Caco-2 (cell line): ENCODE measurements at regions not wholly inside any gene's neighbourhood (a gene's known extent, or its start where the extent isn't known, plus 50 kb on each side); places are given as distances from the start of the nearest gene placed in this dataset.

Experiments
- BruUV-seq: library from RNA; stranded (reverse); fragments of 400-500 nt; replicated peaks from 2 replicates; lab custom pipeline; 2021; lab: Mats Ljungman, UMichigan
- CTCF ChIA-PET: fragments of 300-600 bp; sonication (Branson Sonifier 250); formaldehyde crosslinking; loops from one replicate; lab custom pipeline; 2022; ENCODE audit warnings: antibody characterized with exemption; lab: Charles Lee
- POLR2A ChIA-PET: fragments of 300-600 bp; sonication (Branson Sonifier 250); formaldehyde crosslinking; loops from one replicate; lab custom pipeline; 2022; ENCODE audit warnings: antibody characterized with exemption; lab: Charles Lee
- DNase-seq, 2 experiments: peaks; one replicate each; pipeline versions ENCODE4 v3.0.0 to v3.0.0-alpha.2; 2020 to 2022
- H3K27me3 ChIP-seq: replicated peaks from 2 replicates; pipeline ENCODE4 v1.6.0; 2011; ENCODE audit warnings: low read length; ENCODE audit not compliant: control insufficient read depth, insufficient read depth
- H3K36me3 ChIP-seq: 2 replicates; pipeline ENCODE4 v1.5.1; 2011; ENCODE audit warnings: low read length; ENCODE audit not compliant: control insufficient read depth, insufficient read depth
- H3K4me1 ChIP-seq: fragments of 250-450 bp; sonication (Bioruptor Pico); 2 replicates; pipeline ENCODE4 v1.5.1; 2020; ENCODE audit warnings: mild to moderate bottlenecking
- H3K4me3 ChIP-seq: 2 replicates; pipeline ENCODE4 v1.5.1; 2011; ENCODE audit warnings: low read depth, mild to moderate bottlenecking, control low read depth, low read length
- H3K9me3 ChIP-seq: fragments of 250-450 bp; sonication (Bioruptor Pico); 2 replicates; pipeline ENCODE4 v1.5.1; 2020; ENCODE audit warnings: mild to moderate bottlenecking, moderate library complexity
- H3K27ac Mint-ChIP-seq: one replicate; pipeline ENCODE4 v1.8.0; 2022; ENCODE audit warnings: mixed read lengths; ENCODE audit not compliant: unreplicated experiment
- H3K27me3 Mint-ChIP-seq: one replicate; pipeline ENCODE4 v1.8.0; 2022; ENCODE audit warnings: mixed read lengths; ENCODE audit not compliant: insufficient read depth, unreplicated experiment
- H3K36me3 Mint-ChIP-seq: one replicate; pipeline ENCODE4 v1.8.0; 2022; ENCODE audit warnings: mild to moderate bottlenecking, mixed read lengths; ENCODE audit not compliant: insufficient read depth, unreplicated experiment
- H3K4me1 Mint-ChIP-seq: one replicate; pipeline ENCODE4 v1.8.0; 2022; ENCODE audit warnings: low read depth, mixed read lengths; ENCODE audit not compliant: unreplicated experiment
- H3K4me3 Mint-ChIP-seq: one replicate; pipeline ENCODE4 v1.8.0; 2022; ENCODE audit warnings: mild to moderate bottlenecking, moderate library complexity, mixed read lengths; ENCODE audit not compliant: unreplicated experiment
- H3K9me3 Mint-ChIP-seq: one replicate; pipeline ENCODE4 v1.8.0; 2022; ENCODE audit warnings: mixed read lengths; ENCODE audit not compliant: unreplicated experiment
- CTCF ChIP-seq, 2 experiments: fragments of 200-600 bp in 1 of 2; IDR thresholded peaks; 1 replicate in 1 of 2; 2 replicates in 1 of 2; pipeline versions ENCODE4 v1.5.1 to v1.8.0; 2011 to 2022; ENCODE audit warnings: antibody characterized with exemption in 1 of 2, control low read depth in 1 of 2, inconsistent platforms in 1 of 2, low read depth in 1 of 2, low read length in 1 of 2, mild to moderate bottlenecking in 1 of 2, moderate library complexity in 1 of 2; ENCODE audit not compliant: insufficient read depth in 1 of 2, severe bottlenecking in 1 of 2, unreplicated experiment in 1 of 2
- intact Hi-C: fragments of 100-400 bp; cut with micrococcal nuclease; formaldehyde crosslinking; loops from one replicate; pipeline ENCODE4 v1.10.0; 2022; ENCODE audit not compliant: unreplicated experiment

- Mint-ChIP-seq H3K9me3 (no peaks in the 10 kb centered on the region), H3K27ac (no peak overlapping the region), H3K4me1 (no peaks in the 10 kb centered on the region), H3K27me3 (no peaks in the 10 kb centered on the region), H3K4me3 (no peak overlapping the region), H3K36me3 (no peaks in the 10 kb centered on the region)
- TF ChIP-seq CTCF (IDR thresholded peaks at IDR 0.05; ENCODE audit: insufficient read depth in 1 of 2, low read depth in 1 of 2, low read length in 1 of 2, severe bottlenecking in 1 of 2, unreplicated experiment in 1 of 2) = no peak
- Histone ChIP-seq H3K27me3 (no peaks in the 10 kb centered on the region), H3K4me1 (no peaks in the 10 kb centered on the region), H3K4me3 (no peak overlapping the region), H3K36me3 (no peaks in the 10 kb centered on the region), H3K9me3 (no peaks in the 10 kb centered on the region)
- no TSS peak for BruUV-seq
- POLR2A ChIA-PET = no interaction called here
- CTCF ChIA-PET = no interaction called here
- intact Hi-C loops = no loop called here
- no peak for DNase-seq
Observed at GRCh38 chr13:56700324-56700723, 440.4 kb upstream of the PRR20A start.

GRCh38 chr13:56706485-56706884 lies 434.2 kb upstream of the PRR20A start:
- Histone ChIP-seq H3K27me3 (no peaks in the 10 kb centered on the region), H3K4me3 (no peak overlapping the region), H3K9me3 (no peaks in the 10 kb centered on the region), H3K36me3 (no peaks in the 10 kb centered on the region), H3K4me1 (no peaks in the 10 kb centered on the region)
- Mint-ChIP-seq H3K4me3 (no peak overlapping the region), H3K9me3 (no peaks in the 10 kb centered on the region), H3K27ac (no peak overlapping the region), H3K27me3 (no peaks in the 10 kb centered on the region), H3K4me1 (no peaks in the 10 kb centered on the region), H3K36me3 (no peaks in the 10 kb centered on the region)
- CTCF ChIA-PET = no interaction called here
- POLR2A ChIA-PET = no interaction called here
- DNase-seq = no peak
- intact Hi-C loops = no loop called here
- BruUV-seq = no TSS peak
- no peak for TF ChIP-seq CTCF (IDR thresholded peaks at IDR 0.05; ENCODE audit: insufficient read depth in 1 of 2, low read depth in 1 of 2, low read length in 1 of 2, severe bottlenecking in 1 of 2, unreplicated experiment in 1 of 2)

GRCh38 chr13:56713656-56714055 lies 427.1 kb upstream of the PRR20A start:
- no peaks in the 10 kb centered on the region for H3K9me3 Mint-ChIP-seq
- no peak for TF ChIP-seq CTCF (IDR thresholded peaks at IDR 0.05; ENCODE audit: insufficient read depth in 1 of 2, low read depth in 1 of 2, low read length in 1 of 2, severe bottlenecking in 1 of 2, unreplicated experiment in 1 of 2)
- no peaks in the 10 kb centered on the region for H3K4me1 ChIP-seq
- no peaks in the 10 kb centered on the region for H3K36me3 Mint-ChIP-seq
- intact Hi-C loops = no loop called here
- no peaks in the 10 kb centered on the region for H3K9me3 ChIP-seq
- no peak overlapping the region for H3K4me3 ChIP-seq
- no TSS peak for BruUV-seq
- CTCF ChIA-PET = no interaction called here
- H3K4me3 Mint-ChIP-seq = no peak overlapping the region
- POLR2A ChIA-PET = no interaction called here
- no peaks in the 10 kb centered on the region for H3K36me3 ChIP-seq
- DNase-seq = no peak
- no peaks in the 10 kb centered on the region for H3K27me3 Mint-ChIP-seq
- no peak overlapping the region for H3K27ac Mint-ChIP-seq
- H3K27me3 ChIP-seq = no peaks in the 10 kb centered on the region
- H3K4me1 Mint-ChIP-seq = no peaks in the 10 kb centered on the region
